ENCODE measurements at regions not wholly inside any gene's neighbourhood (a gene's known extent, or its start where the extent isn't known, plus 50 kb on each side); places are given as distances from the start of the nearest gene placed in this dataset.

DNA sequence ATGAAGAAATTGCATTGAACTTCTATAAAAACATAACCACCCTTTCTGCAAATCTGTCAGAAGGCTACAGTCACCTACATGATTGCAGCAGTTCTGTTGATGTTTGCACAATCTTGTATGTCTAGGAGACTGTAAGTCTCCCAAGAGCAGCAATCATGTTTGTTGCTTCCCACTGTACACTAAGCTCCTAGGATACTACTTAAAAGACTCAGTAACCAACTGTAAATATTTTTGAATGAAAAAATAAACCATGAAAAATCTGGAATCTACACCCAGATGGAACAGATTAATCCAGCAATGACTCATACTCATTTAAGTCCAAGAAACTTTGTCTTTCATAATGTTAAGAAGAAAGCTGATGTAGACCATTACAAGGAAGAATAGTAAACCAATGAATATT lies 168.5 kb upstream of the ATXN1 start:
- Histone ChIP-seq H3K36me3 (no peaks in the 10 kb centered on the region), H3K27ac (no peak overlapping the region), H3K4me3 (no peak overlapping the region), H3K9ac (ENCODE audit: low read depth in 2 of 2, low read length in 2 of 2) (no peak overlapping the region), H3K27me3 (no peaks in the 10 kb centered on the region), H3K4me1 (no peaks in the 10 kb centered on the region), H3K9me3 (no peaks in the 10 kb centered on the region)
- DNase-seq: no peak
- TF ChIP-seq, protein P1, sequence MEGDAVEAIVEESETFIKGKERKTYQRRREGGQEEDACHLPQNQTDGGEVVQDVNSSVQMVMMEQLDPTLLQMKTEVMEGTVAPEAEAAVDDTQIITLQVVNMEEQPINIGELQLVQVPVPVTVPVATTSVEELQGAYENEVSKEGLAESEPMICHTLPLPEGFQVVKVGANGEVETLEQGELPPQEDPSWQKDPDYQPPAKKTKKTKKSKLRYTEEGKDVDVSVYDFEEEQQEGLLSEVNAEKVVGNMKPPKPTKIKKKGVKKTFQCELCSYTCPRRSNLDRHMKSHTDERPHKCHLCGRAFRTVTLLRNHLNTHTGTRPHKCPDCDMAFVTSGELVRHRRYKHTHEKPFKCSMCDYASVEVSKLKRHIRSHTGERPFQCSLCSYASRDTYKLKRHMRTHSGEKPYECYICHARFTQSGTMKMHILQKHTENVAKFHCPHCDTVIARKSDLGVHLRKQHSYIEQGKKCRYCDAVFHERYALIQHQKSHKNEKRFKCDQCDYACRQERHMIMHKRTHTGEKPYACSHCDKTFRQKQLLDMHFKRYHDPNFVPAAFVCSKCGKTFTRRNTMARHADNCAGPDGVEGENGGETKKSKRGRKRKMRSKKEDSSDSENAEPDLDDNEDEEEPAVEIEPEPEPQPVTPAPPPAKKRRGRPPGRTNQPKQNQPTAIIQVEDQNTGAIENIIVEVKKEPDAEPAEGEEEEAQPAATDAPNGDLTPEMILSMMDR (IDR thresholded peaks at IDR 0.05): no peak
- intact Hi-C loops (cut with DNase I): no loop called here

DNA sequence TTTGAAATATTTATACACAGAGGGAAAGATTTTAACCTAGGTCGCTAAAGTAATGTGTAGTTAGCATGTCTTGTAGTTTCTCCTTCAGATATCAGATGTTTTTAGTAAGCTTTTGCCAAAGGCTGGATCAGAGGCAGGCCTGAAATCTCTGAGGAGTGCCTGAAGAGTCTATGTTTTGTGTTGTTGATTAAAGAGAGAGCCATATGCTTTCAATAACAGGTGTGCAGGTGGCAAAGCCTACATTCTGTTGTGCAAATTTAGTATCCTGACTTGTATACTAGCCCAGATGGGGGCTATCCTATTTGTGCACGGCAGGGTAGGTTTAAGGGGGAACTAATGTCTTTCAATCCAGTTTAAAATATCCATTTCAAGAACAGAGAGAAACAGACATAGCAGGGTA lies 167.1 kb upstream of the ATXN1 start:
- TF ChIP-seq, protein P1 (IDR thresholded peaks at IDR 0.05): no peak
- no peak overlapping the region for H3K9ac ChIP-seq (ENCODE audit: low read depth in 2 of 2, low read length in 2 of 2)
- H3K4me1 ChIP-seq: no peaks in the 10 kb centered on the region
- no peaks in the 10 kb centered on the region for H3K27me3 ChIP-seq
- no peaks in the 10 kb centered on the region for H3K9me3 ChIP-seq
- no peaks in the 10 kb centered on the region for H3K36me3 ChIP-seq
- intact Hi-C loops (cut with DNase I): no loop called here
- no peak for DNase-seq
- no peak overlapping the region for H3K27ac ChIP-seq
- no peak overlapping the region for H3K4me3 ChIP-seq

DNA sequence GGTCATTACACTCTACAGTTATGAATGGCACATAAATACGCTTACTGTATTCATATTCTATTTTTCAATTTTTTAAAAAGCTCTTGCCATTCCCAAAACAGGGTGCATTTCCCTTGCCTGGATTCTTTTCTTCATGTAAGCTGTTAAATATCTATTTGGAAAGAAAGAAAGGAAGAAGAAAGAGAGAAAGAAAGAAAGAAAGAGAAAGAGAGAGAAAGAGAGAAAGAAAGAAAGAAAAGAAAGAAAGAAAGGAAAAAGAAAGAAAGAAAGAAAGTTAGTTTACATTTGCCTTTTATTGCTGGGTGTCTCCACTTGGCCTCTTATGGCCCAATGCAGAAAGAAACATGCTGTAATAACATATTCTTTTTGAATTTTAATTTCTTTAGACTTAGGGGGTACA lies 165.9 kb upstream of the ATXN1 start:
- no peak overlapping the region for H3K4me3 ChIP-seq
- no peak for DNase-seq
- no peaks in the 10 kb centered on the region for H3K36me3 ChIP-seq
- H3K27ac ChIP-seq: no peak overlapping the region
- no peak overlapping the region for H3K9ac ChIP-seq (ENCODE audit: low read depth in 2 of 2, low read length in 2 of 2)
- TF ChIP-seq, protein P1 (IDR thresholded peaks at IDR 0.05): no peak
- intact Hi-C loops (cut with DNase I): no loop called here
- H3K27me3 ChIP-seq: no peaks in the 10 kb centered on the region
- H3K4me1 ChIP-seq: no peaks in the 10 kb centered on the region
- H3K9me3 ChIP-seq: no peaks in the 10 kb centered on the region

DNA sequence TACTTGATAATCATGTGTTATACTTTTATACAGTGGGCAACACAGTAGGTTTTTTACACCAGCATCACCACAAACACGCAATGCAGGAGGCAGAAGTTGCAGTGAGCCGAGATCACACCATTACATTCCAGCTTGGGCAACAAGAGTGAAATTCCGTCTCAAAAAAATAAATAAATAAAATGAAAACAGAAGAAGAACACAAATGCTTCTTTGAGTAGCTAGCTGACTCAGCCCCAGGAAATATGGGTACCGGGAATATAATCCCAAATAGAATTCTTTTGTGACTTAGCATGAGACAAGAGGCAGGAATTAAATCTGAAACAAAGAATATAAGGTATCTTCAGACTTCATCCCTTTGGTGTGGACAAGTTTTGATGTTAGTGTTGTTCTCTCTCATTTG lies 164.2 kb upstream of the ATXN1 start:
- no peak for DNase-seq
- Histone ChIP-seq H3K36me3 (no peaks in the 10 kb centered on the region), H3K27ac (no peak overlapping the region), H3K9ac (ENCODE audit: low read depth in 2 of 2, low read length in 2 of 2) (no peak overlapping the region), H3K4me1 (no peaks in the 10 kb centered on the region), H3K4me3 (no peak overlapping the region), H3K27me3 (no peaks in the 10 kb centered on the region), H3K9me3 (no peaks in the 10 kb centered on the region)
- intact Hi-C loops (cut with DNase I): no loop called here
- TF ChIP-seq, protein P1 (IDR thresholded peaks at IDR 0.05): no peak

DNA sequence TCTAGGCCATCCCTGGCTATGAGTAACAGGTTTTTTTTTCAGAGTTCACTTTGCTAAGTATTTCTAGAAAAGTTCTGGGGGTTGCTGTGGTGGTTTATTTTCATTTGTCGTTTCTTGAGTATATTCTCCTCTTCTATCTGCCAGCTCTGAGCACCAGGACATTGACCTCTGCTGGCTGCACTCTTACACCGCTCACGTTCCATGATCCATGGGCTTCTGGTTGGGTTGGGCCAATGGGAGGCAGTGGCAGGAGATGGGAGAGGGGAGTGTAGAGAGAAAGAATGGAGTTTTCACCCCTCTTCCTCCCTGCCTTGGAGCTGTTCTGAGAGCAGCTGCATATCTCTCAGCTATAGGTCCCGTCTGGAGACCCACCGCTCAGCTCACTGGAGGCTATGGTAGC lies 161.0 kb upstream of the ATXN1 start:
- Histone ChIP-seq H3K4me3 (no peak overlapping the region), H3K9me3 (no peaks in the 10 kb centered on the region), H3K36me3 (no peaks in the 10 kb centered on the region), H3K27me3 (peaks cover 4% of the 10 kb centered on the region), H3K9ac (ENCODE audit: low read depth in 2 of 2, low read length in 2 of 2) (no peak overlapping the region), H3K4me1 (no peaks in the 10 kb centered on the region), H3K27ac (no peak overlapping the region)
- intact Hi-C loops (cut with DNase I): no loop called here
- DNase-seq: no peak
- TF ChIP-seq, protein P1 (IDR thresholded peaks at IDR 0.05): no peak
